ENCODE measurements at regions not wholly inside any gene's neighbourhood (a gene's known extent, or its start where the extent isn't known, plus 50 kb on each side); places are given as distances from the start of the nearest gene placed in this dataset.

GRCh38 chr12:59230334-59230733, 310.0 kb upstream of the LRIG3 start:
- Histone ChIP-seq H3F3A (ENCODE audit: insufficient read depth, low read length) (no peaks in the 10 kb centered on the region), H3K27ac (ENCODE audit: low read depth, low read length, poor library complexity, severe bottlenecking) (no peak overlapping the region), H3K4me1 (ENCODE audit: insufficient read depth, low read length, severe bottlenecking) (no peaks in the 10 kb centered on the region), H3K4me2 (ENCODE audit: low read length) (no peak overlapping the region), H3K9me3 (ENCODE audit: low read length) (no peaks in the 10 kb centered on the region), H3K79me2 (ENCODE audit: insufficient read depth, low read length) (no peaks in the 10 kb centered on the region), H3K9ac (ENCODE audit: low read length) (no peak overlapping the region), H4K20me1 (ENCODE audit: insufficient read depth, low read length) (no peaks in the 10 kb centered on the region), H3K27me3 (ENCODE audit: insufficient read depth, low read length) (no peaks in the 10 kb centered on the region), H2AFZ (ENCODE audit: low read length) (no peak overlapping the region), H3K36me3 (ENCODE audit: insufficient read depth, low read length) (no peaks in the 10 kb centered on the region), H3K4me3 (ENCODE audit: low read depth, low read length, poor library complexity, severe bottlenecking) (no peak overlapping the region), H3K9me2 (ENCODE audit: low read depth, low read length) (no peaks in the 10 kb centered on the region)
- TF ChIP-seq EZH2 (IDR thresholded peaks at IDR 0.05; ENCODE audit: borderline replicate concordance, low read length) (no peak), CTCF (IDR thresholded peaks at IDR 0.05; ENCODE audit: low read length) (no peak)

- no peaks in the 10 kb centered on the region for H4K20me1 ChIP-seq (ENCODE audit: insufficient read depth, low read length)
- no peaks in the 10 kb centered on the region for H3K79me2 ChIP-seq (ENCODE audit: insufficient read depth, low read length)
- no peak overlapping the region for H2AFZ ChIP-seq (ENCODE audit: low read length)
- H3K4me1 ChIP-seq (ENCODE audit: insufficient read depth, low read length, severe bottlenecking): no peaks in the 10 kb centered on the region
- no peaks in the 10 kb centered on the region for H3K27me3 ChIP-seq (ENCODE audit: insufficient read depth, low read length)
- no peak overlapping the region for H3K4me3 ChIP-seq (ENCODE audit: low read depth, low read length, poor library complexity, severe bottlenecking)
- H3K27ac ChIP-seq (ENCODE audit: low read depth, low read length, poor library complexity, severe bottlenecking): no peak overlapping the region
- no peaks in the 10 kb centered on the region for H3K36me3 ChIP-seq (ENCODE audit: insufficient read depth, low read length)
- TF ChIP-seq CTCF (IDR thresholded peaks at IDR 0.05; ENCODE audit: low read length) (no peak), EZH2 (IDR thresholded peaks at IDR 0.05; ENCODE audit: borderline replicate concordance, low read length) (no peak)
- no peak overlapping the region for H3K9ac ChIP-seq (ENCODE audit: low read length)
- no peaks in the 10 kb centered on the region for H3K9me3 ChIP-seq (ENCODE audit: low read length)
- no peaks in the 10 kb centered on the region for H3K9me2 ChIP-seq (ENCODE audit: low read depth, low read length)
- no peaks in the 10 kb centered on the region for H3F3A ChIP-seq (ENCODE audit: insufficient read depth, low read length)
- H3K4me2 ChIP-seq (ENCODE audit: low read length): no peak overlapping the region
Measured at GRCh38 chr12:59219148-59219547, 298.8 kb upstream of the LRIG3 start.

- no peaks in the 10 kb centered on the region for H3K9me3 ChIP-seq (ENCODE audit: low read length)
- no peaks in the 10 kb centered on the region for H3F3A ChIP-seq (ENCODE audit: insufficient read depth, low read length)
- no peaks in the 10 kb centered on the region for H3K4me1 ChIP-seq (ENCODE audit: insufficient read depth, low read length, severe bottlenecking)
- H3K27ac ChIP-seq (ENCODE audit: low read depth, low read length, poor library complexity, severe bottlenecking): no peak overlapping the region
- H3K9ac ChIP-seq (ENCODE audit: low read length): no peak overlapping the region
- H3K4me2 ChIP-seq (ENCODE audit: low read length): no peak overlapping the region
- H2AFZ ChIP-seq (ENCODE audit: low read length): no peak overlapping the region
- H3K36me3 ChIP-seq (ENCODE audit: insufficient read depth, low read length): no peaks in the 10 kb centered on the region
- TF ChIP-seq EZH2 (IDR thresholded peaks at IDR 0.05; ENCODE audit: borderline replicate concordance, low read length) (no peak), CTCF (IDR thresholded peaks at IDR 0.05; ENCODE audit: low read length) (no peak)
- no peaks in the 10 kb centered on the region for H3K9me2 ChIP-seq (ENCODE audit: low read depth, low read length)
- H4K20me1 ChIP-seq (ENCODE audit: insufficient read depth, low read length): no peaks in the 10 kb centered on the region
- no peaks in the 10 kb centered on the region for H3K27me3 ChIP-seq (ENCODE audit: insufficient read depth, low read length)
- no peaks in the 10 kb centered on the region for H3K79me2 ChIP-seq (ENCODE audit: insufficient read depth, low read length)
- H3K4me3 ChIP-seq (ENCODE audit: low read depth, low read length, poor library complexity, severe bottlenecking): no peak overlapping the region
Measured at GRCh38 chr12:59196989-59197388, 276.7 kb upstream of the LRIG3 start.

Measured in OCI-LY1 (cell line).